Hematopoietic multipotent progenitor cell treated with erythropoietin and hydrocortisone succinate and interleukin-3 and kit ligand, for 15 days (in vitro differentiated cells): ENCODE measurements at regions not wholly inside any gene's neighbourhood (a gene's known extent, or its start where the extent isn't known, plus 50 kb on each side); places are given as distances from the start of the nearest gene placed in this dataset.

Experiments
- DNase-seq: peaks from one replicate; pipeline ENCODE4 v3.0.0-alpha.2; 2015; ENCODE audit warnings: low spot score

GRCh38 chr1:2971101-2971501, 50.2 kb upstream of the ACTRT2 start:
- no peak for DNase-seq
